MG63 (cell line): ENCODE measurements at regions not wholly inside any gene's neighbourhood (a gene's known extent, or its start where the extent isn't known, plus 50 kb on each side); places are given as distances from the start of the nearest gene placed in this dataset.
"Not testable (repeated sequence)": the region's sequence is repeated elsewhere in the genome, so short reads cannot be mapped to it uniquely, and the experiment has no call there.

Experiments
- DNase-seq: peaks from one replicate; pipeline ENCODE4 v3.0.0-alpha.2; 2020
- H3K27me3 ChIP-seq: fragments of 250-450 bp; sonication (Bioruptor Pico); 2 replicates; pipeline ENCODE4 v1.5.1; 2020; ENCODE audit warnings: mild to moderate bottlenecking, moderate library complexity
- H3K36me3 ChIP-seq: fragments of 250-450 bp; sonication (Bioruptor Pico); 2 replicates; pipeline ENCODE4 v1.5.1; 2020; ENCODE audit warnings: mild to moderate bottlenecking, moderate library complexity
- H3K4me3 ChIP-seq: fragments of 250-450 bp; sonication (Bioruptor Pico); 2 replicates; pipeline ENCODE4 v1.5.1; 2020; ENCODE audit warnings: mild to moderate bottlenecking, moderate library complexity
- H3K9me3 ChIP-seq: fragments of 250-450 bp; sonication (Bioruptor Pico); 2 replicates; pipeline ENCODE4 v1.5.1; 2020; ENCODE audit warnings: mild to moderate bottlenecking, moderate library complexity

DNA sequence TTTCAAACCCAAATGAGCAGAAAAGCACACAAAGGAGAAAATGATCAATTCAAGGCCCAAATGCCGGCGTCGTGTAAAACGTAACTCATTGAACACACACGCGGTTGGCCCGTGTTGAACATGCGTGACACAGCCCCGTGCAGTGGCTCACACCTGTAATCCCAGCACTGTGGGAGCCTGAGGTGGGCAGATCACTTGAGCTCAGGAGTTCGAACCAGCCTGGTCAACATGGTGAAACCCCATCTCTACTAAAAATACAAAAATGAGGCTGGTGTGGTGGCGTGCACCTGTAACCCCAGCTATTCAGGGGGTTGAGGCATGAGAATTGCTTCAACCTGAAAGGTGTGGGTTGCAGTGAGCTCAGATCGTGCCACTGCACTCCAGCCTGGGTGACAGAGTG, 156.7 kb upstream of the KLF6 start:
- Histone ChIP-seq H3K36me3 (no peaks in the 10 kb centered on the region), H3K4me3 (no peak overlapping the region), H3K27me3 (no peaks in the 10 kb centered on the region), H3K9me3 (no peaks in the 10 kb centered on the region)
- no peak for DNase-seq

DNA sequence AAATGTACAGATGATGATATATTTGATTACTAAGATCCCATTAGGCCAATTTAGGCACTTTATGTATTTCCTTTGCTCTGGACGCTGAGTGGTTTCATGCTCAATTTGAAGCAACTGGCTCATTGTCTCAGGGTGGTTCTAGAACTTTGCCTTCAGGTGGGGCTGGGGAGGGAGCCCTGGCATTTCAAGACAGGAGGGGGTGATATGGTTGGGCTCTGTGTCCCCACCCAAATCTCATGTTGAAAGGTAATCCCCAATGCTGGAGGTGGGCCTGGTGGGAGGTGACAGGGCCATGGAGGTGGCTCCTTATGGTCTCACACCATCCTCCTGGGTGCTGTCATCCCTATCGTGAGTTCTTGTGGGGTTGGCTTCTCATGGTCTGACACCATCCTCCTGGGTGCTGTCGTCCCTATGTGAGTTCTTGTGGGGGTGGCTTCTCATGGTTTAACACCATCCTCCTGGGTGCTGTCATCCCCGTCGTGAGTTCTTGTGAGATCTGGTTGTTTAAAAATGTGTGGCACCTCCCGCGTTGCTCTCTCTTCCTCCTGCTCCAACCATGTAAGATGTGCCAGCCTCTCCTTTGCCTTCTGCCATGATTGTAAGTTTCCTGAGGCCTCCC, 151.5 kb upstream of the KLF6 start:
- H3K4me3 ChIP-seq: no peak overlapping the region

DNA sequence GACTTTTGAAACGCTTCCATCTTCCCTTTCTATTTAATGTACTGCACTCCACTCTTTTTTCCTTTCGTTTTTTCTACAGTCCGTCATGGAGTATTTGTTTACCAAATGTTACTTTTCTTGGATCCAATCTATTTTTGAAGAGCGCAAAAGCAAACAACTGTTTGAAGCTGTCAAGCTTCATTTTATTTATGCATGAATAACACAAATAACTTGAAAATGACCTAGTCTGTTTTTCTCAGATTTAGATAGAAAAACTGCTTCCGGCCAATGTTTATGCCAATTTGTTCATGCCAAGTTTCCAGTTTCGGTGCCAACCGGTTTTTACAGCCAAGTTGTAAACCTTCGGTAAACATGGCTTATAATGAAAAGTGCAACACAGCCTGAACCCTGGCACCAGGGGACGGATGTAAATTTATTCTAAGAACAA, 150.9 kb upstream of the KLF6 start:
- Histone ChIP-seq H3K4me3 (peak overlapping the region; percentile 13), H3K36me3 (no peaks in the 10 kb centered on the region), H3K27me3 (no peaks in the 10 kb centered on the region), H3K9me3 (no peaks in the 10 kb centered on the region)
- peak; percentile 77 for DNase-seq

More for the DNA sequence above, 151.5 kb upstream of the KLF6 start:
- no peak for DNase-seq
- Histone ChIP-seq H3K27me3 (no peaks in the 10 kb centered on the region), H3K9me3 (no peaks in the 10 kb centered on the region), H3K36me3 (no peaks in the 10 kb centered on the region)

DNA sequence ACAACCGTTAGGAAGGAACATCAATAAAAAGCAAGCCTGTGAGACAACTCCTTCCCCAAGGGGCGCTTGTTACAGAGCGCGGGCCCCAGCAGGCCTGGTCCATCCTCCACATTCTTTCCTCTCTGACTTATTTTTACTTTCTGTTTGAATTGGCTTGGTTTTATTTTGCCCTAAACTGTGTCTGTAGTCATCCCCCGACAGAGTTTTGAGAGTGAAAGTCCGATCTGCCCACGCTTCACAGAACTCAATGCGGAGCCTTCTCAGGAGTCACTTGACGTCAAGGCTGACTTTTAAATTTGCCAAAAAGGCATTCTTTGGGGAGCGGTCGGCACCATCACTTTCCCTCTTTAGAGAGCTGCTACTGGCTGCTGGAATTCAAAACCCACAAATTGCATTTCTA, 150.1 kb upstream of the KLF6 start:
- Histone ChIP-seq H3K27me3 (no peaks in the 10 kb centered on the region), H3K4me3 (peak overlapping the region; percentile 13), H3K9me3 (no peaks in the 10 kb centered on the region), H3K36me3 (no peaks in the 10 kb centered on the region)
- peak; percentile 75 for DNase-seq

DNA sequence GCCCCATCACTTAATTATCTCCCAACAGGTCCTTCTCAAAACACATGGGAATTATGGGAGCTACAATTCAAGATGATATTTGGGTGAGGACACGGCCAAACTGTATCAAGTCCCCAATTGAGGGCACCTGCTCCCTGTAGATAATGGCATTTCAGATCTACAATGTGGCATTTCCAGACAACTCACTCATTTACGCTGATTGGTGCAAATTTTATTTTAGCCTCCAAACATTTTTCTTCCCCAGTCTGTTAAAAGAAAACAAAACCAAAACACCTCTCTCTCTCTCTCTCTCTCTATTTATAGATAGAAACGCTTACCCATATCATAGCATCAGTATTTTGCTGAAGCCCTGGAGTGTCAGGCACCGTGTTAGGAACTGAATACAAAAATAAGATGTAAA, 148.7 kb upstream of the KLF6 start:
- no peaks in the 10 kb centered on the region for H3K9me3 ChIP-seq
- no peaks in the 10 kb centered on the region for H3K27me3 ChIP-seq
- no peak overlapping the region for H3K4me3 ChIP-seq
- no peaks in the 10 kb centered on the region for H3K36me3 ChIP-seq
- no peak for DNase-seq

DNA sequence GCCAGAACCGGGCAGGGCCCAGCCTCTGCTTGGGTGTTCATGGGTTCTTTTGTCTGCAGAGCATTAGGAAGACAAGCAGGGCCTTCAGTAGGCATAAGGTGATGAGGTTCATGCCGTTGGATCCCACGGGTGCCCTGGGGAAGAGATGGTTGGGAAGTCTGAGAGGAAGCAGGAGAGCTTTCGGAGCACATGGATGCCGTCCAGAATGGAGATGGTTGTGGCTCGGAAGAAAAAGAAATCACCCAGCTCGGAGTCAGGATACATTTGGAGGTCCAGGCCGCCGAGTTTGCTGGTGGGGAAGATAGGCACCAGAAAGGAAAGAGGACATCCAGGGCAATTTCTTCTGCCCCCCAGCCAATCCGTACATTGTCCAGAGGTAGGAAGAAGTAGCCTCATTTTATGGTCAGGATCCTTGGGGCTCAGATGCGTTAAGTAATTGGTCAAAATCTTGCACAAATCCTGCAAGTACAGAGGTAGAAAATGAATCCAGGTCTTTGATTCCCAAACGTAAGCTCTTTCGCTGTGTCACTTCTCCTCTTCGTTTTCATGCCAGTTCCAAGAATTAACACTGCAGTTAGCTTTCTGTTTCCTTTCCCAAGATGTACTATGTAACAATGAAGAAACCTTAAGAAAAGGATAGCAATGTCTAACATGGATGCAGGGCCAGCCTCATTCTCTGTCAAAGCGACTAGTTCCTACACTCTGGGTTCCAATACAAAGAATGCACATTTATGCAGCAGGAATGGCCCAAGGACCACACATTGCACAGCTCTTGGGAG, 147.8 kb upstream of the KLF6 start:
- H3K36me3 ChIP-seq: no peaks in the 10 kb centered on the region
- H3K4me3 ChIP-seq: no peak overlapping the region
- no peaks in the 10 kb centered on the region for H3K27me3 ChIP-seq
- no peak for DNase-seq
- H3K9me3 ChIP-seq: no peaks in the 10 kb centered on the region

DNA sequence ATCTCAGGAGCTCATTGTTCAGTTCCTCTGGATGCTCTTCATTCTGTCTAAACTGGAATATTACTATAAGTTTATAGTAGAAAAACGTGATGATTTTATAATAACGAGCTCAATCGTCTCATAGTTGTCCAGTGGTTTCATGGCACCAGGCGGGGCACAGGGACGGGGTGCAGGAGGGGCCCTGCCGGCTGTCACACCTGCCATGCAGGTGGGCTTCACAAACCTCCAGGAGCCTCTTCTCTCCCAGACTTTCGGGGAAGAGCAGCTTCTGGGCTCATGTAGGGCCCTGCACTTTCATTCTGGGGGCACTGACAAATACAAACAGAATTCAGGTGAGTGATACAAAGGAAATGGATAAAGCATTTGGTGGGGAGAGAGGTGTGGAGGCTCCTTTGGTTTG, 146.9 kb upstream of the KLF6 start:
- no peak overlapping the region for H3K4me3 ChIP-seq
- no peak for DNase-seq
- H3K36me3 ChIP-seq: no peaks in the 10 kb centered on the region
- H3K27me3 ChIP-seq: no peaks in the 10 kb centered on the region
- H3K9me3 ChIP-seq: no peaks in the 10 kb centered on the region

DNA sequence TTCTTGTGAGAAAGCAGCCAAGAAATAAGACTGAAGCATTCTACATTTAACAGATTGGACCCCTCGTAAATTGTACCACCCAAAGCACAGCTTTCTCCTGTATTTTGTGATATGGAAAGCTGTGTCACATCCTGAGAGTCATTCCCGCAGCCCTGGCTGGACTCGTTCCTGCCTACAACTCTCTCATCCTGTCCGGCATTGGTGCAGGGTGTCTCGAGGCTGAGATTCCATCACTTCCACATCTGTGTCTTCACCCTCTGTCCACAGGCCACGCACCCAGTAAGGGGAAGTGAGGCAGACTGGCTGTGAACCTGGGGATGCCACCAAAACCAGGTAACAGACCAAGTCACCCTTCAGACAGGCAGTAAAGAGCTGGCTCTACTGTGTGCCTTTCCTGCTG, 146.2 kb upstream of the KLF6 start:
- no peaks in the 10 kb centered on the region for H3K36me3 ChIP-seq
- H3K27me3 ChIP-seq: no peaks in the 10 kb centered on the region
- H3K9me3 ChIP-seq: no peaks in the 10 kb centered on the region
- H3K4me3 ChIP-seq: no peak overlapping the region
- no peak for DNase-seq

DNA sequence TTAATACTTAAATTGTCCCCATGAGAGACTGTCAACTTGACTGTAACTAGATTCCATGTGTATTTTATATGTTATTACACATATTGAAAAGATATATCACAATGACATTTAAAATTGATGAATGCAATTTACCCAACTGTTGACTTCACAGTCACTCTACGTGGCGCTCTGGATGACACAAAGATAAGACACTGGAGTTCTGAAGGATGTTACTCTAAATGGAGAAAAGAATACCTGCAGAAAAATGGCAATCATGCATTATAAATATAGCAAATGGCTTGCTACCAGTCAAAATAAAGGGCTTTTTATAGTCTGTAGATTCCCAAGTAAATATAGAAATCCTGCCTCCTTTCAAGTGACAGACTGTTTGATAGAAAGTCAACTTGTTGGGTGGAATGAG, 143.6 kb upstream of the KLF6 start:
- DNase-seq: no peak
- no peaks in the 10 kb centered on the region for H3K9me3 ChIP-seq
- no peaks in the 10 kb centered on the region for H3K36me3 ChIP-seq
- no peak overlapping the region for H3K4me3 ChIP-seq
- no peaks in the 10 kb centered on the region for H3K27me3 ChIP-seq

DNA sequence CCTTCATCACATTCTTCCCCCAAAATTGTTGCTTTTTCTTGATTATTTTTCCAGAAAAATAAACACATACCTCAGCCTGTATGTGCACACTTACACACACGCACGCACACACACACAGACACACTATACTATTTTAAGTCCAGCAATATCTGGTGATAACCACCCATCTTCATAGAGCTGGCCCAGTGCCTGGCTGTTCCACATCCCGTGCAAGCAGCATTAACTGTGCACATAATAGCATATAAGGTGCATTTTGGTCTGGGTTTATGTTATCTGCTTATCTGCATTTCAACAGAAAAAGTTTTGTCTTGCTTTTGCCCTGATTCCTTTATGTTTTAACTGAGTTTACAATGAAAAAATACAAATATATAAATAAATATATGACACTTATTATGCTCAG, 143.1 kb upstream of the KLF6 start:
- Histone ChIP-seq H3K36me3 (no peaks in the 10 kb centered on the region), H3K9me3 (no peaks in the 10 kb centered on the region), H3K4me3 (no peak overlapping the region), H3K27me3 (no peaks in the 10 kb centered on the region)
- no peak for DNase-seq

DNA sequence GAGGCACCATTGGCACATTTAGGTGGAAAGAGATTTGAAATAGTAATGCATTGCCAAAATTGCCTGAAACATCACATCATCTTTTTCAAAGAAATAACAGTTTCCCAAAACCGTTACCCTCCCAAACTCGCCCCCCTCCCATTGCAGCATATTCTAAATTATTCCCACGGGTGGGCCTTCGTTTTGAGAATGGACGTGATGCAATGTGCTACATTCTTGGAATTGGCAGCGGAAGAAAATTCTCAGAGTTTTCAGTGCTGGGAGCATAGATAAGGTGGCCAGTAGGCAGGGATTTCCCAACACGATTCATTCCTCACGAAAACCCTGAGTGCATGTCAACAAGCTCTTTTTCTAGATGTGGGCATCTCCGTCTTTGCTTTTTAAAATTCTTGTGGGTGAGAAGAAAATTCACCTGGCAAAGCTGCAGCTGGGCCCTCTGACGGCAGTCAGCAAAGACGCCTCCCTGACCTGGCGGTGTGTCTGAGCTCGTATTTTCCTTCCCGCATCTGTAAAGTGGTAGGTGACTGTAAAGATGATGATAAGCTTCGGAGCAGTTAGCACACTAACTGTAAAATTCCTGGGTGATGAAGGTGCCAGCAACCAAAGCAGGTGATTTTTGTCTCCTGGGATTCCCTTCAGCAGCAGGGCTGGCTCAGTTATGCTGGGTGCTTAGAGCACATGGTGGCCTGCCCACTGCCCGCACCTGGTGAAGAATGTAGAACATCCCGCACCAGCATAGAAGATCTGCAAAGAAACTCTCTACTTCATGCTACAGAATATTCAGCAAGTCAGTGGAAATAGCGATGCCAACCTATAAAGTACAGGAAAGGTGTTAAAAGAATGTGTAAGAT, 141.9 kb upstream of the KLF6 start:
- H3K9me3 ChIP-seq: no peaks in the 10 kb centered on the region
- no peaks in the 10 kb centered on the region for H3K36me3 ChIP-seq
- no peak for DNase-seq
- no peak overlapping the region for H3K4me3 ChIP-seq
- H3K27me3 ChIP-seq: no peaks in the 10 kb centered on the region

DNA sequence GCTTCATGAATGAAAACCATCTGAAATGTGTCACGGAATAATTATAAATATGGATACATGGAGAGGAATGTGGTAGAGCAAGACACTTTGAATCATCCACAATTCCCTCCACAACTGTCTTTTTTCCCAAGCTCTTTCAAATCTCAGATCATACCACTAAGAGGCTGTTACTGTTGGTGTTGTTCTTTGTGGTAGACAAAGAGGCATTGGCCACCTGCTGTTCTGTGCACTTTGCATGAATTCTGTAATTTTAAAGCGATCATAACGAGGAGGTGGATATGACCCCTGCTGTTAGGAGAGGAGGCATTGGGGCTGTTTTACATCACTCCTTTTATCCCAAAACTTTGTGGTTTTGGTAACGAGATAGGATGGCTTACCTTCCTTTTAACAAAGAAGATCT, 141.2 kb upstream of the KLF6 start:
- Histone ChIP-seq H3K27me3 (no peaks in the 10 kb centered on the region), H3K9me3 (no peaks in the 10 kb centered on the region), H3K36me3 (no peaks in the 10 kb centered on the region), H3K4me3 (no peak overlapping the region)
- DNase-seq: no peak

DNA sequence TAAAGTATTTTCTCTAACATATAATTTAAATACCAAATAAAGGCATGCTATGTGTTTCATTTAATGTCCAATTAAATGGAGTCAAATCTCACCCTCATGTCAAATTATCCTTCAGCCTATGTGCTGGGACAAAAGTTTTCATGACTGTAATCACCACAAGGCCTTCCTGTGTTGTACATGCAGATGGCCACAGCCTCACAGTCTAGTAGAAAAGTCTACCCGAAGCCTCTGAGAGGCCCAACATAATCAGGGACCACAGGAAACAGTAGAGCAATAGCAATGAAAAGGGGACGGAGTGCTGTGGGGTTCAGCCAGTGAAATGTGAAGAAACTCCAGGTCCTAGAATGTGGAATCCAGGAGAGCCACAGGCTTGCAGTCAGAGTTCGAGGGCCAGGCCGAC, 140.2 kb upstream of the KLF6 start:
- H3K4me3 ChIP-seq: no peak overlapping the region
- no peak for DNase-seq
- H3K9me3 ChIP-seq: no peaks in the 10 kb centered on the region
- no peaks in the 10 kb centered on the region for H3K27me3 ChIP-seq
- H3K36me3 ChIP-seq: no peaks in the 10 kb centered on the region

DNA sequence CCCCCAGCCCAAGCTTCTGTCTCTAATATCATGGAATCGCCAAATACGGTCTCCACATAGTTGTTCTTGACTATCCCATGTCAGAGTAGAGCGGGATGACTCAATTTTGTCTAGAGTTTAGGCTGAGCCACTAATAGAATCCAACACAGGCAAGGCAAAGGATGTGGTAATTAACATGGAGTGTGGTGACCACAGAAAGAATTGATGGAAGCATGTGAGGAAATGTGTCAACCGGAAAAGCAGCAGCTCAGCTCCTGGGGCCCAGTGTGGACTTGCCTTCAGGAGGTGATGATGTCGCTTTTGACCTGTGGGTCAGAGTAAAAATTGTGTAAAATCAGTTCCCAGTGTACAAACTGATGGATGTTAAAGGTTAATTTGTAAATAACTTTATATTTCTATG, 139.3 kb upstream of the KLF6 start:
- peak; percentile 69 for DNase-seq
- H3K27me3 ChIP-seq: no peaks in the 10 kb centered on the region
- no peak overlapping the region for H3K4me3 ChIP-seq
- no peaks in the 10 kb centered on the region for H3K36me3 ChIP-seq
- H3K9me3 ChIP-seq: no peaks in the 10 kb centered on the region

DNA sequence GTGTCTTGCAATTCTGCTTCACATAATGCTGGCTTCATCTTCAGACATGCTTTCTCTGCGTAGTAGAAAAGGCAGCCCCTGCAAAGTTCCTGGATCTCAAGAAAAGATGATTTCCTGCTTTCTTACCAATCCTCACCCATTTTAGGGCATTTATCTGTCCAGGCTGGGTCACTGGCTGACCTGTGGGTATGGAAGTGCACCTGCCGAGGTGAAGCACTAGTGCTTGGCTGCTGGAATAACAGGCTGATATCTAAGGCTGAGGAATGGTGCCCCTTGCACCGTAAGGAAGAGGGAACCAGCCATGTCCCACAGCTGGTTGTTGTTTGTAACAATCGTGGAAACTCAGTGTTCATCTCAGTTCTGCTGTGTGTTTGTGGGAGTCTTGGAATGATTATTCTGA, 138.0 kb upstream of the KLF6 start:
- H3K4me3 ChIP-seq: no peak overlapping the region
- no peak for DNase-seq
- H3K27me3 ChIP-seq: no peaks in the 10 kb centered on the region
- H3K36me3 ChIP-seq: no peaks in the 10 kb centered on the region
- H3K9me3 ChIP-seq: peaks cover 3% of the 10 kb centered on the region

DNA sequence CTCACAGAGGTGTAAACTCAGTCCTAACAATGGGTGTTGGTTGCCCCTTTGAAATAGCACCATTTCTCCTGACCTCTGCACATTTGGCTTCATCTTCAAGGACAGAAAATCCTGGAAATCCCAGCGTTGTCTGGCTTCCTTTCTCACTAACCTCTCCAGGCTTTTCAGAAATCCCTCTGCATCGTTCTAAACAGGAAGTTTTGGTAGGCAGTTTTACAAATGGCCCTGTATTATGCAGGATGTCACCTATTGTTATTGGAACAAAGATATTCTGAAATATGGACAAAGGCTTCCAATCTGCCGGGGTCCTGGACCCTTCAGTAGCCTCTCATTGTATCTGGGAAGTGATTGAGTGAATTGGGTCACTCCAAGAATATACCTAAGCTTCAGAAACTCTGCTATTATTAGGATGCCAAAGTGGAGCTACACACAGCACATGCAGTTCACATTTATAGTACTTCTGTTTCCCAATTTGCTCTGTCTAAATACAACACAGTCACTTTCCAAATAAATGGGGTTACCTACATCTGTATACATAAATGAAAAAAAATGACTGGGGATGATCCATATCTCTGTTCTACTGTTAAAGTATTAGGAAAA, 134.8 kb upstream of the KLF6 start:
- Histone ChIP-seq H3K36me3 (no peaks in the 10 kb centered on the region), H3K9me3 (peaks cover 3% of the 10 kb centered on the region), H3K27me3 (no peaks in the 10 kb centered on the region), H3K4me3 (no peak overlapping the region)
- DNase-seq: no peak

DNA sequence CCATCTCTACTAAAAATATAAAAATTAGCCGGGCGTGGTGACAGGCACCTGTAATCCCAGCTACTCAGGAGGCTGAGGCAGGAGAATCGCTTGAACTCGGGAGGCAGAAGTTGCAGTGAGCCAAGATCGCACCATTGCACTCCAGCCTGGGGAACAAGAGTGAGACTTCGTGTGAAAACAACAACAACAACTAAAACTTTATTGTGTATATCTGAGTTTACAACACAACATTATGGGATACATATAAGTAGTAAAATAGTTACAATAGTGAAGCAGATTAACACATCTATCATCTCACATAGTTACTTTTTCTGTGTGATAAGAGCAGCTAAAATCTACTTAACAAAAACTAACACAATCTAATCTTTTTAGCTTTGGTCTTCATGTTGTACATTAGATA, 132.4 kb upstream of the KLF6 start:
- H3K36me3 ChIP-seq, H3K4me3 ChIP-seq, H3K9me3 ChIP-seq, H3K27me3 ChIP-seq, DNase-seq: not testable (repeated sequence)
